GM12878 (cell line): ENCODE measurements at regions not wholly inside any gene's neighbourhood (a gene's known extent, or its start where the extent isn't known, plus 50 kb on each side); places are given as distances from the start of the nearest gene placed in this dataset.

Source experiments
- ATAC-seq: fragments of 200-7000 bp; cut with Tn5 transposase; 3 replicates; pipeline ENCODE4 v1.9.1; 2020; ENCODE audit warnings: mild to moderate bottlenecking, moderate library complexity
- BruUV-seq: library from RNA; stranded (reverse); fragments of 400-500 nt; replicated peaks from 2 replicates; lab custom pipeline; 2021; lab: Mats Ljungman, UMichigan
- CTCF ChIA-PET: fragments of 300-600 bp; sonication (Branson Sonifier 250); formaldehyde crosslinking; extraction: SDS; loops from one replicate; lab custom pipeline; 2021; ENCODE audit warnings: inconsistent platforms; lab: Yijun Ruan, JAX
- POLR2A ChIA-PET: fragments of 350-600 bp; formaldehyde crosslinking; extraction: SDS; loops from one replicate; lab custom pipeline; 2021; ENCODE audit warnings: inconsistent platforms; lab: Charles Lee
- RAD21 ChIA-PET: fragments of 300-600 bp; sonication (Branson Sonifier 250); formaldehyde crosslinking; loops from one replicate; lab custom pipeline; 2023; ENCODE audit warnings: antibody characterized with exemption; ENCODE audit not compliant: unreplicated experiment; lab: Charles Lee
- SMC1A ChIA-PET: fragments of 300-600 bp; sonication (Branson Sonifier 250); formaldehyde crosslinking; loops from one replicate; lab custom pipeline; 2023; ENCODE audit not compliant: unreplicated experiment, uncharacterized antibody; lab: Charles Lee
- DNase-seq: peaks from one replicate; pipeline ENCODE4 v3.0.0-alpha.2; 2011; ENCODE audit warnings: low read depth, low spot score
- FAIRE-seq: peaks from 3 replicates; lab custom pipeline; 2011; peaks lifted over from hg19 to GRCh38; lab: Jason Lieb, UNC
- H2AFZ ChIP-seq: 2 replicates; pipeline ENCODE4 v1.6.0; 2011; ENCODE audit warnings: low read depth, low read length, control low read depth; ENCODE audit not compliant: control insufficient read depth
- H3K27ac ChIP-seq: 2 replicates; pipeline ENCODE4 v1.5.1; 2011; ENCODE audit warnings: control low read depth; ENCODE audit not compliant: control insufficient read depth, insufficient read depth
- H3K27me3 ChIP-seq, 2 experiments: replicated peaks in 1 of 2; 2 replicates each; pipeline versions ENCODE4 v1.6.0 to v1.6.1; 2011; ENCODE audit warnings: low read length in 1 of 2; ENCODE audit not compliant: control insufficient read depth in 2 of 2, insufficient read depth in 2 of 2
- H3K36me3 ChIP-seq, 2 experiments: 2 replicates each; pipeline ENCODE4 v1.5.1; 2011; ENCODE audit warnings: low read length in 1 of 2; ENCODE audit not compliant: control insufficient read depth in 2 of 2, insufficient read depth in 2 of 2
- H3K4me1 ChIP-seq: 2 replicates; pipeline ENCODE4 v1.6.1; 2011; ENCODE audit warnings: mild to moderate bottlenecking, low read length, moderate library complexity, mixed read lengths; ENCODE audit not compliant: control insufficient read depth, insufficient read depth
- H3K4me2 ChIP-seq: 2 replicates; pipeline ENCODE4 v1.6.0; 2011; ENCODE audit warnings: control low read depth; ENCODE audit not compliant: control insufficient read depth, insufficient read depth
- H3K4me3 ChIP-seq: fragments of 200-600 bp; sonication (generic); 2 replicates; pipeline ENCODE4 v1.5.1; 2016
- H3K79me2 ChIP-seq: 2 replicates; pipeline ENCODE4 v1.6.0; 2011; ENCODE audit warnings: low read length; ENCODE audit not compliant: control insufficient read depth, insufficient read depth
- H3K9ac ChIP-seq: 2 replicates; pipeline ENCODE4 v1.8.0; 2011; ENCODE audit warnings: low read length, control low read depth, mixed read lengths; ENCODE audit not compliant: control insufficient read depth, insufficient read depth
- H3K9me3 ChIP-seq: replicated peaks from 3 replicates; pipeline ENCODE4 v1.5.1; 2011; ENCODE audit warnings: mild to moderate bottlenecking, low read length; ENCODE audit not compliant: control insufficient read depth, insufficient read depth
- H4K20me1 ChIP-seq: 2 replicates; pipeline ENCODE4 v1.6.0; 2011; ENCODE audit not compliant: control insufficient read depth, insufficient read depth
- ASH2L ChIP-seq: fragments of 300-600, 200-600 bp; sonication (generic); IDR thresholded peaks from 2 replicates; pipeline ENCODE4 v1.6.1; 2017; ENCODE audit warnings: low read depth, mild to moderate bottlenecking, borderline replicate concordance
- BACH1 ChIP-seq: fragments of 450-650 bp; IDR thresholded peaks from 2 replicates; pipeline ENCODE4 v1.6.1; 2017; ENCODE audit warnings: mild to moderate bottlenecking, borderline replicate concordance
- BCL3 ChIP-seq: IDR thresholded peaks from 2 replicates; pipeline ENCODE4 v1.6.1; 2011; ENCODE audit warnings: borderline replicate concordance, low read depth, mild to moderate bottlenecking, moderate library complexity, low read length; ENCODE audit not compliant: insufficient read depth, poor library complexity, severe bottlenecking
- CBX5 ChIP-seq: sonication (generic); IDR thresholded peaks from 2 replicates; pipeline ENCODE4 v1.6.1; 2016; ENCODE audit warnings: low read depth, moderate library complexity, mild to moderate bottlenecking, inconsistent platforms
- CTCF ChIP-seq, 3 experiments: IDR thresholded peaks in 2 of 3; conservative IDR thresholded peaks in 1 of 3; 2 replicates each; pipeline ENCODE4 v1.5.1; 2011; ENCODE audit warnings: low read depth in 3 of 3, low read length in 3 of 3, mild to moderate bottlenecking in 3 of 3, control low read depth in 2 of 3, moderate library complexity in 2 of 3, inconsistent platforms in 1 of 3, mixed read lengths in 1 of 3; ENCODE audit not compliant: control insufficient read depth in 2 of 3, insufficient read depth in 1 of 3; ENCODE audit errors: extremely low read depth in 1 of 3
- KLF5 ChIP-seq: fragments of 450-650 bp; IDR thresholded peaks from 2 replicates; pipeline ENCODE4 v1.6.1; 2014; ENCODE audit warnings: mild to moderate bottlenecking; ENCODE audit not compliant: partially characterized antibody
- NFIC ChIP-seq: IDR thresholded peaks from 2 replicates; pipeline ENCODE4 v1.6.1; 2012; ENCODE audit warnings: low read depth, mild to moderate bottlenecking, inconsistent platforms, low read length, moderate library complexity
- PRDM15 ChIP-seq: fragments of 450-650 bp; formaldehyde crosslinking; IDR thresholded peaks from 2 replicates; pipeline ENCODE4 v1.4.0; 2020; ENCODE audit warnings: mild to moderate bottlenecking, moderate library complexity
- SP1 ChIP-seq: IDR thresholded peaks from one replicate; pipeline ENCODE4 v1.6.1; 2011; ENCODE audit warnings: low read depth, low read length
- USF1 ChIP-seq: IDR thresholded peaks from 2 replicates; pipeline ENCODE4 v1.6.1; 2011; ENCODE audit warnings: borderline replicate concordance, low read depth, mild to moderate bottlenecking, moderate library complexity, mixed read lengths, low read length; ENCODE audit not compliant: insufficient read depth; ENCODE audit errors: extremely low read length
- USF2 ChIP-seq: IDR thresholded peaks from 2 replicates; pipeline ENCODE4 v1.6.1; 2011; ENCODE audit warnings: low read depth, low read length, improper control_type of control experiment, borderline replicate concordance
- WGBS: methylation state at CpG from one replicate; pipeline ENCODE4 v1.1.6; 2016; ENCODE audit warnings: low lambda C conversion rate; ENCODE audit not compliant: insufficient replicate concordance, insufficient coverage; ENCODE audit errors: missing lambda C conversion rate; 5-methylcytosine and 5-hydroxymethylcytosine counted together
- in situ Hi-C: fragments of 300-500 bp; cut with MboI; formaldehyde crosslinking; loops from 9 replicates; pipeline ENCODE4 v1.14.3; 2018; ENCODE audit warnings: mixed read lengths
- intact Hi-C: fragments of 100-400 bp; cut with micrococcal nuclease; formaldehyde crosslinking; loops from one replicate; pipeline ENCODE4 v1.14.2; 2022; ENCODE audit not compliant: unreplicated experiment

GRCh38 chr3:31294430-31295149, 238.1 kb upstream of the STT3B start (continued):
- TF ChIP-seq PRDM15 (CRISPR knock-in tag): no peak

- H3K4me2 ChIP-seq: no peak overlapping the region
- H3K79me2 ChIP-seq: no peaks in the 10 kb centered on the region
- H3K27me3 ChIP-seq: no peaks in the 10 kb centered on the region
- H3K4me3 ChIP-seq: no peak overlapping the region
- in situ Hi-C loops: no loop called here
- H3K9me3 ChIP-seq: no peaks in the 10 kb centered on the region; the same call in 1 of the 3 replicates
- ChIA-PET CTCF (no interaction called here), SMC1A (interaction anchor here (1.0 kb wide), 1 partner anchor 13 kb away, joined by 3 read pairs; no protein-coding TSS in a partner anchor), POLR2A (no interaction called here), RAD21 (no interaction called here)
- FAIRE-seq (no peak), DNase-seq (no peak), ATAC-seq (no peak)
- no peaks in the 10 kb centered on the region for H3K4me1 ChIP-seq
- H3K27ac ChIP-seq: no peak overlapping the region
- H3K36me3 ChIP-seq: no peaks in the 10 kb centered on the region
- WGBS: 51% methylated on average over 7 of the region's 7 CpGs
- H4K20me1 ChIP-seq: no peaks in the 10 kb centered on the region
- no TSS peak for BruUV-seq
- no peak overlapping the region for H2AFZ ChIP-seq
- no peak overlapping the region for H3K9ac ChIP-seq
- intact Hi-C loops: no loop called here
- TF ChIP-seq CTCF (IDR thresholded peaks at IDR 0.05 in 2 of 3, conservative IDR thresholded peaks at IDR 0.05 in 1 of 3; ENCODE audit: control insufficient read depth in 2 of 3, extremely low read depth in 1 of 3, insufficient read depth in 1 of 3, low read depth in 3 of 3, low read length in 3 of 3) (no peak), USF1 (no peak), USF2 (no peak), ASH2L (no peak), CBX5 (no peak), KLF5 (no peak), BCL3 (no peak), SP1 (no peak), NFIC (no peak), BACH1 (no peak)
Measured at GRCh38 chr3:31295150-31295765, 237.5 kb upstream of the STT3B start.
